GM12801 (cell line): ENCODE measurements at regions not wholly inside any gene's neighbourhood (a gene's known extent, or its start where the extent isn't known, plus 50 kb on each side); places are given as distances from the start of the nearest gene placed in this dataset.

Source experiments
- TF ChIP-seq, protein P1 (sequence below): IDR thresholded peaks from one replicate; pipeline ENCODE4 v1.5.1; 2011; ENCODE audit warnings: control low read depth; ENCODE audit not compliant: insufficient read length; ENCODE audit errors: extremely low read depth

DNA sequence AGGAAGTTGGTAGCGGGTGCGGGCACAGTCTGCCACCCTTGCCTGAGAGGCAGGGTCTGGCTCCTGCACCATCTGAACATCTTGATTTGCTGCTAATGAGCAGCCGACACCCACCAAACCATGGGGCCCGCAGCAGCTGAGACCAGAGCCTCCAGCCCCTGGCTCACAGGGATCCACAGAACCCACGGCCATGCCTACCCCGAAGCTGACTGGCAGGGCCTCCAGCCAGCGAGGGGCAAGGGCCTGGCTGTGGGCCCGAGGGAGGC, 171.5 kb upstream of the NTM start:
- TF ChIP-seq, protein P1, sequence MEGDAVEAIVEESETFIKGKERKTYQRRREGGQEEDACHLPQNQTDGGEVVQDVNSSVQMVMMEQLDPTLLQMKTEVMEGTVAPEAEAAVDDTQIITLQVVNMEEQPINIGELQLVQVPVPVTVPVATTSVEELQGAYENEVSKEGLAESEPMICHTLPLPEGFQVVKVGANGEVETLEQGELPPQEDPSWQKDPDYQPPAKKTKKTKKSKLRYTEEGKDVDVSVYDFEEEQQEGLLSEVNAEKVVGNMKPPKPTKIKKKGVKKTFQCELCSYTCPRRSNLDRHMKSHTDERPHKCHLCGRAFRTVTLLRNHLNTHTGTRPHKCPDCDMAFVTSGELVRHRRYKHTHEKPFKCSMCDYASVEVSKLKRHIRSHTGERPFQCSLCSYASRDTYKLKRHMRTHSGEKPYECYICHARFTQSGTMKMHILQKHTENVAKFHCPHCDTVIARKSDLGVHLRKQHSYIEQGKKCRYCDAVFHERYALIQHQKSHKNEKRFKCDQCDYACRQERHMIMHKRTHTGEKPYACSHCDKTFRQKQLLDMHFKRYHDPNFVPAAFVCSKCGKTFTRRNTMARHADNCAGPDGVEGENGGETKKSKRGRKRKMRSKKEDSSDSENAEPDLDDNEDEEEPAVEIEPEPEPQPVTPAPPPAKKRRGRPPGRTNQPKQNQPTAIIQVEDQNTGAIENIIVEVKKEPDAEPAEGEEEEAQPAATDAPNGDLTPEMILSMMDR, result no peak

DNA sequence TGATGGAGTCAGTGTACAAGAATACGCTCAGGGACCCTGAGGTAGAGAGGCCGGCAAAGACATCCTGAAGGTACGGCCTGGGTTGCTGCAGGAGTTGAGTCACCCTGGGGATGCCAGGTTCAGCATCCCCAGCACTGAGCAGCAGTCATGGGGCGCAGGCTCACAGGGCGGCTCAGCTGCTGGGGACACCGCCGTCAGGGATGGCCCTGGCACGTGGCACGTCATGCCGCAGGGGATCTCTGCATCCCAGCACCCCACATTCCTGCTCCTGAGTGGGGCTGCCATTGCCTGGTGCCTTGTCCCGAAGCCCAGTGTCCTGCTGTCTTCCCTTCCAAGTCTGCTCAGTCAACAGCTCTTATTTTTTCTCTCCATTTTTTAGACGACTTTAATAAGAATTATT, 168.7 kb upstream of the NTM start:
- TF ChIP-seq, protein P1, result no peak

DNA sequence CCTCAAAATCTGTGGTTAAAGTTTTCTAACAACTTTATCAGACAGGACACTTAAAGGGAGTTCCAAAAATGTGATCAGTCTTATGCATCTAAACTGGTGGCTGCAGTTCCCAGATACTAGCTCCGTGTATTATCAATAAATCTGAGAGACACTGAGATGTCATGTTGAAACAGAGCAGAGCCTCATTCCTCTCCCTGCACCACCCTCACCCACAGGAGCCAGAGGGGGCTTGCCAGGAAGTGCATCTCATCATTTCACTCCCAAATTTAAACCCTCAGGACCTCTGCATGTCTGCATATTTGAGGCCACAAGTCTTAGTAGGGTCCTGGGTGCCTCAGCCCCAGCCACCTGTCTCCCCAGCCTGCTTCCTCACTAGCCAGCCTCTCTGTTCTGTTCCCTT, 167.4 kb upstream of the NTM start:
- TF ChIP-seq, protein P1, result no peak

DNA sequence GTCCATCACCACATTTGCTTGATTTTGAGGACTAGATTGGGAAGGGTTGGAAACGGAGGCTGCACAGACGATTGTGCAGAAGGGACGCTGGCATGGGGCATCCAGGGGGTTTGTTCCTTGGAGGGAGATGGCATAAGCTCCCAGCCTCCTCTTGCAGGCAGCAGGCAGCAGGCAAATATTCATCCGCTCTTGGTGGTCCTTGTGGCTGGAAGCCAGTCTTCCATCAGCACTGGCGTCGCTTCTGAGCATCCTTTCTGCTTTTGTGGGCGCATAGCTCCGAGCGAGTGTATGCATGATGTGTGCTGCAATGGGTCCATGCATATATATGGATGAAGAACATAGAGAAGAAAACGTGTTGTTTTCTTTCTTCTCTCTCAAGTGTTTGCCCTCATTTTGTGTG, 166.1 kb upstream of the NTM start:
- TF ChIP-seq, protein P1, result no peak

DNA sequence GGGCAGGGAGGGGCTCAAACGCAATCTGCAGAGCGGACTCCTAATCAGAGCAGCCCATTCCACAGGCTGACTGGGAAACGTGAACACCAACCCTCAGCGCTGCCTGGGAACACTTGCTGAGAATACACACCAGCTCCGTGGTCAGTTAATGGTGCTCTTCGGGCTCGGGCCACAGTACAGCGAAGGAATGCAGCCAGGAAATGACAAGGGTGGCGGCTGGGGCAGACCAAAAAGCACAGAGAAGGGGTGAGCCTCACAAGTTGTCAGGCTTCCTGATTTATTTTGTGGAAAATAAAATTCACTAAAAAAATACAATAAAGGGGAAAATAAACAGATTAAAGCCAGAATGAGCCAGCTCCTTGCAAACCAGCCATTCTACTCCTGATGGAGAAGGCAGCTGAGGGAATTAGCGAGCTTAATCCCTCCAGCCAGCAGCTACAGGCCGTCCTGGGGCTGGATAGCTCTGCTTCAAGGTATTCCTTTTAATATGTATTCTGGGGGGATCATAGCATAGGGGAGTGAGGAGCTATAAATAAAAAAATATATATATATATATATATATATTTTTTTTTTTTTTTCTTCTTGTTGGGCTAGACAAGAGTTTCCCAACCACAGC, 165.5 kb upstream of the NTM start:
- TF ChIP-seq, protein P1, result no peak

DNA sequence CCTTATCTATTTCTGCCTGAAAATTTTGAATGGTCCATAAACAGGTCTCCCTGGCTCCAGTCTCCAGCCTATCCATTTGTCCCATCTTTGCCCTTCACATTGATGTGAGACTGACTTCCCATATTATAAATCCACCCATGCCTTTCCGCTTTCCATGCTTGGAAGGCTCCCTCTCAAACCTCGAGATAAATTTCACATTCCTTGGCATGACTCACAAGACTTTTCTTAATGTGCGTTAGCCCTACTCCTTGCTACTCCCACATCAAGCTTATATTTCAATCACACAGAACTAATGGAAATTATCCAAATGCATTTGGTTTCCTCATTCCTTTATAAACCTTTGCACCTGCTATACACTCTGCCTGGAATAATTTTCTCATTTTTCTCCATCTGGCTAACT, 163.7 kb upstream of the NTM start:
- TF ChIP-seq, protein P1, result no peak

DNA sequence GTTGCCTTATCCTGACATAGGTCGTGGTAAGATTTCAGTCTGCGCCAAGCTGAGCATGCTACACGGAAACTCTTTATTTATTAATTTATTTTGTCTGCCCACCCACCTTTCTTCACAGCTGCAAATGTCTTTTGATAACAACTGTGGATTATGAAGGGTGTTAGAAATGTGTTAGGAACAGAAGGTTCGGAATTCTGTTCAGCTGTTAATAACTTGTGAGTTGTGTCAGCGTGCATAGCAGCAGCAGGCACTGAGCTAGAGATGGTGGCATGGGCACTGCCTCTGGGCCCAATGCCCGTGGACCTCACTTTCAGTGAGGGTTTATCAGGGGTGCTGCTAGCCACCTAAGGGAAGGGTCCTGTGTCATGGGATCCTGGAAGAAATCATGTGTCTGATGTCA, 162.5 kb upstream of the NTM start:
- TF ChIP-seq, protein P1, result no peak
